Mammary epithelial cell (primary cell): ENCODE measurements at regions not wholly inside any gene's neighbourhood (a gene's known extent, or its start where the extent isn't known, plus 50 kb on each side); places are given as distances from the start of the nearest gene placed in this dataset.

ENCODE experiments used
- CTCF ChIP-seq, 2 donors: IDR thresholded peaks in 1 of 2; conservative IDR thresholded peaks in 1 of 2; 2 replicates each; pipeline ENCODE4 v1.5.1; 2011 to 2012; ENCODE audit warnings: inconsistent platforms in 2 of 2, low read length in 2 of 2, mild to moderate bottlenecking in 2 of 2, control low read depth in 1 of 2, low read depth in 1 of 2; ENCODE audit not compliant: insufficient read depth in 1 of 2; ENCODE audit errors: extremely low read depth in 1 of 2
- EZH2 ChIP-seq: IDR thresholded peaks from 2 replicates; pipeline ENCODE4 v1.6.1; 2012; ENCODE audit warnings: low read length, inconsistent platforms, borderline replicate concordance

GRCh38 chr10:111222961-111223360 is 146.1 kb downstream of the ADRA2A start:
- TF ChIP-seq CTCF (conservative IDR thresholded peaks at IDR 0.05 in 1 of 2, IDR thresholded peaks at IDR 0.05 in 1 of 2; ENCODE audit: extremely low read depth in 1 of 2, insufficient read depth in 1 of 2, low read depth in 1 of 2, low read length in 2 of 2), result no peak
- TF ChIP-seq EZH2, result no peak
